ENCODE measurements at regions not wholly inside any gene's neighbourhood (a gene's known extent, or its start where the extent isn't known, plus 50 kb on each side); places are given as distances from the start of the nearest gene placed in this dataset.

- no peak for DNase-seq
Measured at GRCh38 chr6:129911732-129912131, 50.6 kb upstream of the TMEM244 start.

All from OCI-M1 (cell line).